ENCODE measurements at regions not wholly inside any gene's neighbourhood (a gene's known extent, or its start where the extent isn't known, plus 50 kb on each side); places are given as distances from the start of the nearest gene placed in this dataset.

DNA sequence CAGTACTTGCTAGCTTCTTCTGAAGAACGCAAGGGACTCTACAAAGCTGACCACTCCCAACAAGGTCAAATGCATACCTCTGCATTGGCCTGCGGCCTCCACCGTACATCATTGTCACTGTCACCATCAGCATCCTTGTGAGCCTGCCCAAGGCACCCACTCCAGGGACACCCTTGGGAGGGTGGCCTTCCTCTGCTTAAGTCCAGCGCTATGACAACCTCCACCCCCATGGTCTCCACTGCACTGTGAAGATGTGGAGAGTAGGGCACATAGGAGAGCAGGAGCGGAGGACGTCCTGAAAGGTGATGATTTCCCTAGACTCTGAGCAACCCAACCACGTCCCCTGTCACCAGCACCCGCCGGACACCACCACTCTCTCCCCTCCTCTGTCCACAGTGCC lies 252.8 kb downstream of the ALG10 start:
- no peaks in the 10 kb centered on the region for H3K4me1 ChIP-seq (ENCODE audit: control insufficient read depth, insufficient read depth, low read length)
- H3K36me3 Mint-ChIP-seq = no peaks in the 10 kb centered on the region
- ATAC-seq (no peak), DNase-seq (no peak)
- H3K27ac Mint-ChIP-seq = no peak overlapping the region
- no peaks in the 10 kb centered on the region for H3K36me3 ChIP-seq (ENCODE audit: control insufficient read depth, insufficient read depth, low read length)
- no peak for TF ChIP-seq CTCF (IDR thresholded peaks at IDR 0.05)
- H3K27me3 ChIP-seq (ENCODE audit: control insufficient read depth, insufficient read depth, low read length) = no peaks in the 10 kb centered on the region
- WGBS (ENCODE audit: insufficient coverage) = 91% methylated on average over 8 of the region's 9 CpGs
- no peaks in the 10 kb centered on the region for H3K4me1 Mint-ChIP-seq
- H3K4me3 Mint-ChIP-seq = no peak overlapping the region
- H3K27ac ChIP-seq (ENCODE audit: low read length) = no peak overlapping the region
- H3K9me3 ChIP-seq (ENCODE audit: control insufficient read depth, insufficient read depth, low read length) = peaks cover 15% of the 10 kb centered on the region
- no peaks in the 10 kb centered on the region for H3K27me3 Mint-ChIP-seq (ENCODE audit: low read depth in 2 of 2)
- peaks cover 10 to 11% of the 10 kb centered on the region in 2 donors for H3K9me3 Mint-ChIP-seq
- intact Hi-C loops (cut with micrococcal nuclease) = no loop called here
- H3K4me3 ChIP-seq (ENCODE audit: low read length) = no peak overlapping the region

GRCh38 chr12:34286483-34286882 lies 264.2 kb downstream of the ALG10 start:
- no peak overlapping the region for H3K27ac Mint-ChIP-seq
- intact Hi-C loops (cut with micrococcal nuclease) = no loop called here
- TF ChIP-seq CTCF (IDR thresholded peaks at IDR 0.05) = no peak
- Histone ChIP-seq H3K36me3 (ENCODE audit: control insufficient read depth, insufficient read depth, low read length) (no peaks in the 10 kb centered on the region), H3K9me3 (ENCODE audit: control insufficient read depth, insufficient read depth, low read length) (peaks cover 50% of the 10 kb centered on the region), H3K4me3 (ENCODE audit: low read length) (no peak overlapping the region), H3K27me3 (ENCODE audit: control insufficient read depth, insufficient read depth, low read length) (no peaks in the 10 kb centered on the region), H3K27ac (ENCODE audit: low read length) (no peak overlapping the region), H3K4me1 (ENCODE audit: control insufficient read depth, insufficient read depth, low read length) (no peaks in the 10 kb centered on the region)
- no peaks in the 10 kb centered on the region for H3K27me3 Mint-ChIP-seq (ENCODE audit: low read depth in 2 of 2)
- peaks cover 9% of the 10 kb centered on the region for H3K36me3 Mint-ChIP-seq
- H3K4me3 Mint-ChIP-seq = no peak overlapping the region
- H3K9me3 Mint-ChIP-seq = peaks cover 2 to 13% of the 10 kb centered on the region in 2 donors
- WGBS (ENCODE audit: insufficient coverage) = 63% methylated on average over 5 of the region's 5 CpGs
- no peak for DNase-seq
- no peak for ATAC-seq
- no peaks in the 10 kb centered on the region for H3K4me1 Mint-ChIP-seq

GRCh38 chr12:34286934-34287333 lies 264.6 kb downstream of the ALG10 start:
- H3K9me3 ChIP-seq (ENCODE audit: control insufficient read depth, insufficient read depth, low read length) = peaks cover 52% of the 10 kb centered on the region
- intact Hi-C loops (cut with micrococcal nuclease) = no loop called here
- no peaks in the 10 kb centered on the region for H3K36me3 ChIP-seq (ENCODE audit: control insufficient read depth, insufficient read depth, low read length)

More at GRCh38 chr12:34286934-34287333, 264.6 kb downstream of the ALG10 start:
- Mint-ChIP-seq H3K27me3 (ENCODE audit: low read depth in 2 of 2) (no peaks in the 10 kb centered on the region), H3K4me3 (no peak overlapping the region), H3K9me3 (peaks cover 2 to 13% of the 10 kb centered on the region in 2 donors), H3K4me1 (no peaks in the 10 kb centered on the region), H3K36me3 (peaks cover 9% of the 10 kb centered on the region), H3K27ac (no peak overlapping the region)
- ATAC-seq (no peak), DNase-seq (no peak)
- Histone ChIP-seq H3K27me3 (ENCODE audit: control insufficient read depth, insufficient read depth, low read length) (no peaks in the 10 kb centered on the region), H3K4me3 (ENCODE audit: low read length) (no peak overlapping the region), H3K27ac (ENCODE audit: low read length) (no peak overlapping the region), H3K4me1 (ENCODE audit: control insufficient read depth, insufficient read depth, low read length) (no peaks in the 10 kb centered on the region)
- WGBS (ENCODE audit: insufficient coverage) = 77% methylated on average over 6 of the region's 6 CpGs
- TF ChIP-seq CTCF (IDR thresholded peaks at IDR 0.05) = no peak
